Fibroblast of the aortic adventitia (primary cell): ENCODE measurements at regions not wholly inside any gene's neighbourhood (a gene's known extent, or its start where the extent isn't known, plus 50 kb on each side); places are given as distances from the start of the nearest gene placed in this dataset.

Experiments
- DNase-seq: peaks from one replicate; pipeline ENCODE4 v3.0.0-alpha.2; 2010; ENCODE audit warnings: low read depth
- H3K4me3 ChIP-seq: 2 replicates; pipeline ENCODE4 v1.5.1; 2011; ENCODE audit warnings: low read depth, mild to moderate bottlenecking, control low read depth, low read length, moderate library complexity
- CTCF ChIP-seq: IDR thresholded peaks from 2 replicates; pipeline ENCODE4 v1.5.1; 2011; ENCODE audit warnings: mild to moderate bottlenecking, low read length, control low read depth, inconsistent platforms; ENCODE audit not compliant: insufficient read depth

- H3K4me3 ChIP-seq: no peak overlapping the region
- TF ChIP-seq CTCF: no peak
- DNase-seq: no peak
Measured at GRCh38 chr9:71632776-71633175, 135.5 kb downstream of the CEMIP2 start.

DNA sequence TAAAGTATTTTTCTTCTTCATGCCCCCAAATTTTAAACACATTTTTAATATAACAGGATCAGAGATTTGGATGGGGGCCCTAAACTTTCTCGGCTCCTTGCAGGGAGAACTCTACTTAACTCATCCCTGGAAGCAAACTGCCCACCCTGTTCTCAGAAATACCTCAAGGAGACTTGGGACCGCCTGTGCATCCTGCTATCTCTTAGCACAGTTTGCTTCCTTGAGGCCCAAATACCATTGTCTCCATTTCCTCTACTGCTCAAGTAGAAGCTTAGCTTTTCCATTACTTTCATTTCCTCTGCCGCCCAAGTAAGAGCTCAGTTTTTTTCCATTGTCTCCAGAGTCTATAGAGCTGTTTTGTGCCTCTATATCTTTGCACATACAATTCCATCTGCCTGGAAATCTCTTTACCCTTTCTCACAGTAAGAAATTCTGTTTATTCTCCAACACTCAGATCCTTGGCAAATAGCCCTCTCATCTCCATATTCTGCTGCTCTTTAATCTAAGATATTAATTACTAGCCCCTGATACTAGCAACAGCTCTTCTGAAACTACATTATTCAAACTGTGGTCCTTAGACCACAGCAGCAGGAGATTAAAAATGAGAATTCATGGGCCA lies 137.8 kb downstream of the CEMIP2 start:
- TF ChIP-seq CTCF: no peak
- H3K4me3 ChIP-seq: no peak overlapping the region
- DNase-seq: no peak

DNA sequence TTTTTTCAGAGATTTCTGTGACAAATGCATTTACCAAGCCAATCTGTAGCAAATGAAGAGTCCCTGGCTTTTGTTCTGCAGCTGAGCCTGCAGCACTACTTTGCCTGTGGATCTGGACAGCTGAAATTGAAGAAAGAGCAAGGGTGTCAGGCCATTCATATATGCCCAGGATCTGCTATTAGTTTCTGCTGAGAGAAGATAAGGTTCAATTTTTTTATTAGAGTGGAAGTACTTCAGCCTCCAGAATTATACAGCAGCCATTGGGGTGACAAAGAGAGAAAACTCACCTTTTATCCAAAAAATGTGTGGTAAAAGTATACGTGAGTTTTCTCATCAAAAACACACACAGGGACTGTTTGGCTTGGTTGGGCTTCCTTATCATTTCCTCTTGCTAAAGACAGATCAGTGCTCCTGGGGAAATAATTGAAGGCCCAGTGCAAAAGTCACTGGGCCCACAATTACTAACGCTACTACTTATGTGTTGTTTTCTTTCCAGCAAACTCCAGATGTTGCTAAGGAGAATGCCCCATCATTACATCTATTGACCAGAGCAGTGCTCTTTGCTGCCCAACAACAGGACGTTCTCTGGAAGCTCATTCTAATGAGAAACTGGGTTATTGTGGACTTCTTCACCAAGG lies 138.6 kb downstream of the CEMIP2 start:
- no peak for TF ChIP-seq CTCF
- no peak for DNase-seq
- no peak overlapping the region for H3K4me3 ChIP-seq

- no peak overlapping the region for H3K4me3 ChIP-seq
- peak; percentile 25 for DNase-seq
- TF ChIP-seq CTCF: peak; percentile 46
Measured at GRCh38 chr9:71628247-71628646, 140.1 kb downstream of the CEMIP2 start.

GRCh38 chr9:71627537-71627936 lies 140.8 kb downstream of the CEMIP2 start:
- no peak overlapping the region for H3K4me3 ChIP-seq
- DNase-seq: no peak

GRCh38 chr9:71626395-71626794 lies 141.9 kb downstream of the CEMIP2 start:
- H3K4me3 ChIP-seq: no peak overlapping the region
- no peak for TF ChIP-seq CTCF
- DNase-seq: no peak

More at GRCh38 chr9:71627537-71627936, 140.8 kb downstream of the CEMIP2 start:
- no peak for TF ChIP-seq CTCF
